HT1080 (cell line): ENCODE measurements at regions not wholly inside any gene's neighbourhood (a gene's known extent, or its start where the extent isn't known, plus 50 kb on each side); places are given as distances from the start of the nearest gene placed in this dataset.

ENCODE experiments used
- DNase-seq: peaks from one replicate; pipeline ENCODE4 v3.0.0-alpha.2; 2015; ENCODE audit warnings: low read depth

DNA sequence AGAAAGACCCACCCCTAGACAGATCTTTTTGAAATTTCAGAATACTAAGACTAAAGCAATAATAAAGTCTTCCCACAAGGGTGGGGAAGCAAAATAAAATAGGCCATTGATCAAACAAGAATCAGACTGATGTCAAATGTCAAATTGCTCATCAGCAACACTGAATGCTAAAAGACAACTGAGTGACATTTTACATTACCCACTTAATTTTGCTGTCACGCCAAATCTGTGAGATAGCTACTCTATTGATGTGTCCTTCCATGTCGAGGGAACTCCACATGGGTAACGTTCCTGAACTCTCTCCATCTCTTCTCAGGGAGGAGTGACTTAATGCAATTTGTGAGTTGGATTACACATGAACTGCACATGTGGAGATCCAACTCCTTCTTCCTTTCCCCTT, 271.7 kb upstream of the CAMK1G start:
- no peak for DNase-seq

DNA sequence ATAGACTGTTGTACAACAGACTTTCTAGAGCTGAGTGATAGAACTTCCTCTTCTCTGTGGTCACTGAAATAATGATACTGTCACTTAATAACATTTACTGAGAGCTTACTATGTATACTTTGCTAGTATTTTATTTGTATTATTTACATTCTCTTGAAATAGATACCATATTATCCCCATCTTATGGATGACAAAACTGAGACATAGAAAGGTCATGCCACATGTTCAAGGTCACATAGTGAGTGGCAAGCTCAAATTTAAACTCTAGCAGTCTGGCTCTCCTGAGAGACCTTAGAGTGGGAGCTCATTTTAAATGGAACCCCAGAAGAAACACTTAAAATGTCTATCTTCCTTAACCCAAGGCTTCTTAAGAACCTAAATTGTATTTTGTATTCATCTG, 266.6 kb upstream of the CAMK1G start:
- DNase-seq = no peak

DNA sequence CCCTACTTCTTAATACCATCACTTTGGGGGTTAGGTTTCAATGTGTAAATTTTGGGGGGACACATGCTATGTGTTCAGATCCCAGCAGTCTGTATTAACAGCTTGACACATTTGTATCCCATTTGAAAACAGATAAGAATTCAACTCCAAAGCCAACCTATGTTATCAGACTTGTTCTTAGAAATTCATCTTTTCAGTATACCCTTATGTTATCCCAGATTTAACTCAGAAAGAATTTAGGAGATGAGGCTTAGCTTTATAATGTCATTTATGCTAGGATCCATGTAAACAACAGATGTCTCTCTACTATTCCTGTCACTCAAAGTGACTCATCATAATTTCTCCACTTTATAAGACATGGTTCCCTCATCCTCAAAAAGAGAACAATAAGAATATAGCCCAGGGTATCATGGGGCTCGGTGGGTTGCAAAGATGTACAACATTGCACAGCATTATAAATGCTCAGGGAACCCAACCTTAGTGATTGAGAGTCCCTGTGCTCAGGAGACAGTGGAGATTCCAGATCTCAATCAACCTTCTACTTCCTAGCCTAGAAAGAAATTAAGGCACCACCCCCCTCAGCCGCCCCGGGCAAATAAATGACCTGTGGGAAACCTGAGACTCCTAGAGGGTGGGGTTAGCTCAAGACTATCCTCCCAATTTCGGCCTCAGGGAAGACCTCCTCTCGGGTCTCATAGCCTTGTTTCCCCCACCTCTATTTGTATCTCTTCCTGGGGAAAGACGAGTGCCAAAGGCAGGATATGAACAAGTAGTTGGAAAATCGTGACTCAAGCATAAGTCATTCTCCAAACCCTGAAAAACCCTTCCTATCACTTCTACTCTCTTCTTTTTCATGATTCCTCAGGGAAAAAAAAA, 265.1 kb upstream of the CAMK1G start:
- DNase-seq = peak; percentile 93

DNA sequence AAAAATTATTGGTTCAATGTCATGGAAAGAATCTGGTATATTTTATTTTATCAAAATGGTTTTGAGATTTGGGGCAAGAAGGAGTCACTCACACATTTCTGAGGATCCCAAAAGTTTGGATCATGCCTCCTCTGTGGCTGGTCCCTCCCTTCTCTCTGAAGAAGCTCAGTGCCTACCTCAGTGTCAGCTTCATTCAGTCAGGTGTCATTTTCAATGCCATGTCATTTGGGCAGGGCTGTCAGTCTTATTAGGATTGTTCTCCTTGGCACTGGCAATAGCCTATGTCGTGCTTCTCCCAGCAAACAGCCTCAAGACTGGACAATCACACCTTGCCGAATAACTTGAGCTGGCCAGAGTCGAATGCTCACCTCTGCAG, 264.5 kb upstream of the CAMK1G start:
- no peak for DNase-seq

DNA sequence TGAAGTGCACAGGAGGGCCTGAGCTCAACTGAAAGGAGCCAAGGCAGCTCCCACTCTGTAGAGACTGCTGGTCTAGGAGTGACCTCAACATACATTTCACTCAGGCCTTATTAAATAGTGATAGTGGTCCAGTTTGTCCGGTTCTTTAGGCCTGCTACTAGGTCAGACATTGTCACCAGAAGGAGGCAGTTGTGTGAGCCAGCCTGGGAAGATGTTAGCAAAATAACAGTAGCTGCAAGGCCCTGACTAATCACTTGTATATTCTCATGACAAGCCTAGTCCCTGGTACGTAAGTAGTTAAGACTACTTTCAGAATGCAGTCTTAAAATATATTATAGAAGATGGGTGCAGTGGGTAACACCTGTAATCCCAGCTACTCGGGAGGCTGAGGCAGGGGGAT, 264.0 kb upstream of the CAMK1G start:
- DNase-seq = peak; percentile 46

DNA sequence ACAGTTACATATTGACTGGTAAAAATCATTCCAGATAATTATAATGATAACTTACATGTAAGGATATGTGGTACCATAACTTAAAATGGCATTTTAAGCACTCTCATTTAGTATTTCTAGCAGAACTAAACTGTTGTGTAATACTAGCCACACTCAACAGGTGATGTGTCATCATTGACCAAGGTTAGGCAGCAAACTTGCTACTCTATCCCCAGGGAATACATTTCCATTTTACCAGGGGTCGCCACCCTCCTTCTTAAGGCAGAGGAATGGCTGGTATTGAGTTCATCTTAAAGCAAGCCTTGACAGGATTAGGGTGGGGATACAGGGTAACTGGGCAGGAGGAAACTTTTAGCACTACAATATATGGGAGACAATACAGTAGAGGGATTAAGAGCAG, 259.8 kb upstream of the CAMK1G start:
- peak; percentile 25 for DNase-seq

DNA sequence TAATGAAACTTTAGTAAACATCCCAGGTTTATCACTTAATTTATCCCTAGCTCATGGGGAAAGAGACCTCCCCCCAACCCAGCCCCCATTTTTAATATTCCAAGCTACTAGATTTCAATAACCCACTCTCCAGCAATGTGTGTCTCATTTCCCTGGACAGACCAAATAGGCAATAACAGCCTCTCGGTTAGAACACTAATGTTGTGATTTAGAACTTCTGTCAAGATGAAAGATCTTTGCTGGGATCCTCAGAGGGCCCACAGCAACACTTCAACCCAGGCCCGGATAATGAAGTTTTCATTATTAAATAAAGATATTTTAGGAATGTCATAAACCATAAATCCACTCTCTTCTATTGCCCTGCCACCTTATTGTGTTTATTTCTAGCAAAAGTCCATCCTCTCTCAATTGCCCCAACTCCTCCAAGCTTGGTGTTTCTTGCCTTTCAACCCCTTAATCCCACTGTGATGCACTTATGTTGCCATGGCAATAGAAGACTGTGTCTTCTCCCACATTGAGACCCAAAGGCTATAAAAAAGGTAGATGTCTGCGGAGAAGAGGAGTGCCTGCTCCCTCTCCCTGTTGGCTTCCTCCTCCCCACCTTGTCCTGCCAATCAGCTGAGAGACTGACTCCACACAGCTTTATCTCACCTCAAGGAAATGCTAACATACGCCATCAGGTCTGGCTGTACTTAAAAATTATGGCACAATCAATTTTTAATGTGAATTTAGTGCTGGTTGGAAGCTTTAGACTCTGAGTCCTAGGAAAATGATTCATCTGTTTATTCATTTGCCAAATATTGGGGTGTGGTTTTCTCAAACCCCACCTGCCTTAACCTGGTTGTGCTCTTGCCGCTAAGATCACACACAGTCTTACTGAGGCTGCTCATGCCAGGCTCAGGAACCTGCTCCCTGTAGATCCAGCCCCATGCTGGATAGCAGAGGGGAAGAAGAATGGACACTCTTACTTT, 258.3 kb upstream of the CAMK1G start:
- DNase-seq = no peak

DNA sequence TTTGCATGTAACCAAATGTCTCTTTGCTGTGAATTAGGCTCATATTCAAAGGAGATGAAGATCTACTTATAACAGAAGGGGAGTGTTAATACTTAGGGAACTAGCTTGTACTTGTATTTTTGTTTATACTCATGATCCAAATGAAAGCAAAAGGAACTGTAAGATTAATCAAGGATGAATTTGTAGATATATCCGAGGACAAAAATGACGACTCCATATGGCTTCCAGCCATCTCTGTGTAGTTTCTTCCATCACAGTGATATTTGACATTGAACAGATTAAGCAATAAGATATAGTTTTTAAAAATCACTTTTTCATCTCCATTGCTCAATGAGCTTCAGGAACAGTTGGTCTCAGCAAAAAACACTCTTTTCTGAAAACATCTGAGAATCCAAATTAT, 257.4 kb upstream of the CAMK1G start:
- no peak for DNase-seq

DNA sequence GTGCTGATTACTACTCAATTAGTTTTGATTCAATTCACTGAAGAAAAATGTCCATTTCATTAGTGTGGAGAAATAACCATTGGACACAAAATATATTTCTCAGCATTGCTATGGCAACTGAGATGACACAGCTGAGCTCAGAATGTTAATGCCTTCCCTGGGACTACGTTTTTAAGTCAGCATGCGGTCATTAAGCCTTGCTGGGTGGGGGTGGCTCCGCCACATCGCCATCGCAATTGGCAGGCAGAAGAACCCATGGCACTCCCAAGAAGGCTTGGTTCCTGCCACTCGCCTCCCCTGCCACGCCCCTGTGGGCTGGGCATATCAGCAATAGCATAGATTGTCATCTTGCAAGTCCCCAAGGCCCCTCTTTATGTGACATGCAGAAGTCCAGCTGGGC, 256.7 kb upstream of the CAMK1G start:
- no peak for DNase-seq

DNA sequence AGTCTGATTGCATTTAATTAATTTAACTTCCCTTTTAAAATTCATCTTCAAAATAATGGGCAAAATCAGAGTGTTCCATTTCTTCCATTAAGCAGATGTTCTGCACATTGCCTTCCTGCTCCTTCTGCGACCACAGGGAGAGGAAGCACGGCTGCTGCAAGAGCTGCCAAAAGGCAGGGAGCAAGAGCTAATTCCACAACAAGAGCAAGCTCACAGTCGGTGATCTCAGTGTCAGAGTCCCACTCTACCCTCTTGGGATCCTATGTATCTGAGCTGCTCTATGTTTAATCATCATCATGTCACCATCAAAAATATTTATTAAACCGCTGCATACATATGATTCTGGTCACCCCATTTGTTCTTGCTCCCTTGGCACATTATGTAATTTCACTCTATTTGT, 255.3 kb upstream of the CAMK1G start:
- DNase-seq = no peak

DNA sequence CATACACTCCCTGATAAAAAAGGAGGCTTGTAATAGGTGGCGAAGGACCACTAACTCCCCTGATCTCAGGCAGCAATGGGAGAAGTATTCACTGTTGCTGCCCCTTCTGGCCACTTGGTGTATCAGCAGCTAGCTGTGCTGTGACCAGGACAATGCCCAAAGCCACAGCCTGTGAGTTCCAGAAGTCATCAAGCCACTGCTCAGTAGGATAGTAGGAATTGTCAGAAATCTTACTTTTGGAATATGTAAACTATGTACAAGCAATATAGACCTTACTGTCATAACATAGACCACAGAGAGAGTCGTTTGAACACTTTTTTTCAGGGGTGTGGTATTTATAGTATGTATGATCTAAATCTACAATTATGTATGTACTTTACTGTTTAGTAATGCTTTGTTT, 248.3 kb upstream of the CAMK1G start:
- DNase-seq = peak; percentile 28

DNA sequence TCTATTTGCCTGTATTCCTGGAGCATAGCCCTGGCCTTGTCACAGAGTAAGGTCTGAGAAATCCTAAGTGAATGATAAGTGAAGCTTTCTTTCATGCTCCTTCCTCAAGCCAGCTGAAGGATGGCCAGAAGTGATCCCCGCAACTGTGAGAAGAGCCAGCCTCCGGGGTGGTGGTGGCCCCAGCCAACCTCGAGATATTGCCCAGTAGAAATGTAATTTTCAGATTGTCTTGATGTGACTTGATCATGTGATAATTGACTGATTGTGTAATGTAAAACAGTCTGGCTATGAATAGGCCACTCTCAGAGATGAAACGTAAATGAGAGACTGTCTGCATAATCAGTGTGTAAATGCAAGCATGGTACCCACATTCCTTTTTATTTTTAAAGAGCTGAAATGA, 242.4 kb upstream of the CAMK1G start:
- DNase-seq = no peak

DNA sequence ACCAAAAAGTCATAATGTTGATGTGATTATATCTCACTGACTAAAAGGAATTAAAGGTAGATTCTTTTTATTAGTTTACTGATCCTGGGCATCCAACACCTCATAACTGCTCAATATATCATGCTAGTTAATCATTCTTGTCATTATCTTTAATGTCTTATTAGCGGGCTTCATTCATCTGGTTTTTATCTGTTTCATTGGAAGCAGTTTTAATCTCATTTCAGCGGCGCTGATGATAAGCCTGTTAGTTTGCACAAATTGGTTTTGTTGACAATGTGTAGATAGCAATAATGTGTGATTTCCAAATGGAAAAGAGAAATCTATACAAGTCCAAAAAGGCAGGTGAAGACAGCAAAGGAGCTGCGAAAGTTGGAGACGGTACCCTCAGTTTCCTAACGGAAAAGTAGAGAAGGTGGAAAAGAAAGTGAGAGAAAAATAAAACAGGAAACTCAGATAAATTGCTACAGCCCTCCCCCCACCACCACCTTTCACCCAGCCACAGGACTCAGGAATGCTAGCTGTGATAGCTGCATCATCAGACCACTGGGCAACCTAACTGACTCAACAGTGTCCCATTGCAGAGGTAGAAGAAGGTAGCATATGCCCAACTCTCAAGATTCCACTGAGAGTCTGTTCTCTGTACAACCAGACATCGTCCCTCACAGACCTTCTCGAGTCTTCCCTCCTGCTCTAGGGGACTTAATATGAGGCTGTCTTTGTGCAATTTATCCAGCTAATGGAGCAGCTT, 241.7 kb upstream of the CAMK1G start:
- no peak for DNase-seq

DNA sequence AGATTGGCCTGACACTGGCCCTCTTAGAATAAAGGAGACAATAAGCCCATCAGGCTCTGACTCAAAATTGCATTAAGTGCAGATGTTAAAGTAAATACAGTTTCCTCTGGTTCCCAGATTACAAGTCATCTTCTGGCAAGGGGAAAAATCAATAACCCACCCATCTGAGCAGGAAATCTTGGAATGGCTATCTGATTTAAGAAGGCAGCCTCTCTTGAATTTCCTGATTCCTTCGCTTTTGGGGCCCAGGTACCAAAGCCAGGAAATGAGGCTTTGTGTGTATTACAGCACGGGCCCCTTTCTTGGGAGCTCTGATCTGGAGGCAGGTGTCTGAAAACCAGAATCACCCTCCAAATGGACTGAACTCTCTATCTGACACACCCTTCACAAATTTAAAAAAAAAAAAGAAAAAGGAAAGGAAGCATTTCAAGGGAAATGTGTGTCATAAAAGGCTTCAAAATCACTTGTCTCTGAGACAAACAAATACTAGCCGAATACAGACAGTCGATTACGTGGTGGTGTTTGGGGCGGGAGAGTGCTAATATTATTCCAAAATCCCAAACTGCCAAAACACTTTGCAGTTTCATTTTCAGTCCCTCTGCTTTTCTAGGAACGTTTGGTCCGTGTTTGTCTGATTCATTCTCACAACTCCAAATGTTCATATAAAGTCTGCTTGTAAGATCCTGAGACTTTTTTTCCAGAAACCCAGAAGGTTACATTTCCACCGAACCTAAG, 240.9 kb upstream of the CAMK1G start:
- no peak for DNase-seq

DNA sequence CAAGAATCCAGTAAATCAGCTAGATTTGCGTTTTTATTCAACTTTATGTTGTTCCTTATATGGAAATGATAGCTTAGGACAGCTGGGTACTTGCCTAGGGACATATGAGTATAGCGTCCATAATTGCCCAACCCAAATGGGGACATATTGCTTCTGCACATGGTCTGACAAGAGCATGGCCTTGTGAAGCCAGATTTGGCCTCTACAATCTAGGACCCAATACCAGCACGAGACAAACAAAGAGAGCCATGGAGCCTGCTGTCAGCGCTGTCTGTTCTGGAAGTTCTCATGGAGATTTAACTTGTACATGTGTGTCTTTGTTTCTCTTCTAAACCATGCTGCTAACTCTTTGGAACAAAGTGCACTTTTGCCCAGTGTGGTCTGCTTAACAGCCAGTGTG, 240.0 kb upstream of the CAMK1G start:
- no peak for DNase-seq

DNA sequence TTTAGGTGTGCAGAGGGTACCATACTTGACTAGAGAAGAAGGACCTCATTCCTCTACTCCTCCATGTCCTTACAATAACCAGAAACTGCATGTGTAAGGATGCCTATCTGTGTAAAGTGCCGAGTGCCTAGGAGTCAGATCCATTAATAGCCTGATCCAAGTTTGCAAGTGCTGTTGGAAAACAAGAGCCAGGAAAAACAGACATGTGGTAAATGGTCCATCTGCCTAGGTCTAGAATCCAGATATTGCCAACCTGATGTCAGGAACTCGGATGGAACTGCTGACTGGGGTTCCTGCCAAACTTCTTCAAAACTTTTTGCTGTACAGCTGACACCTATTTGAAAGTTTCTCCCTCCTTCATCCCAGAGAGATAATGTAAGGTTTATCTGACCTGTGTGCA, 239.4 kb upstream of the CAMK1G start:
- DNase-seq = no peak

DNA sequence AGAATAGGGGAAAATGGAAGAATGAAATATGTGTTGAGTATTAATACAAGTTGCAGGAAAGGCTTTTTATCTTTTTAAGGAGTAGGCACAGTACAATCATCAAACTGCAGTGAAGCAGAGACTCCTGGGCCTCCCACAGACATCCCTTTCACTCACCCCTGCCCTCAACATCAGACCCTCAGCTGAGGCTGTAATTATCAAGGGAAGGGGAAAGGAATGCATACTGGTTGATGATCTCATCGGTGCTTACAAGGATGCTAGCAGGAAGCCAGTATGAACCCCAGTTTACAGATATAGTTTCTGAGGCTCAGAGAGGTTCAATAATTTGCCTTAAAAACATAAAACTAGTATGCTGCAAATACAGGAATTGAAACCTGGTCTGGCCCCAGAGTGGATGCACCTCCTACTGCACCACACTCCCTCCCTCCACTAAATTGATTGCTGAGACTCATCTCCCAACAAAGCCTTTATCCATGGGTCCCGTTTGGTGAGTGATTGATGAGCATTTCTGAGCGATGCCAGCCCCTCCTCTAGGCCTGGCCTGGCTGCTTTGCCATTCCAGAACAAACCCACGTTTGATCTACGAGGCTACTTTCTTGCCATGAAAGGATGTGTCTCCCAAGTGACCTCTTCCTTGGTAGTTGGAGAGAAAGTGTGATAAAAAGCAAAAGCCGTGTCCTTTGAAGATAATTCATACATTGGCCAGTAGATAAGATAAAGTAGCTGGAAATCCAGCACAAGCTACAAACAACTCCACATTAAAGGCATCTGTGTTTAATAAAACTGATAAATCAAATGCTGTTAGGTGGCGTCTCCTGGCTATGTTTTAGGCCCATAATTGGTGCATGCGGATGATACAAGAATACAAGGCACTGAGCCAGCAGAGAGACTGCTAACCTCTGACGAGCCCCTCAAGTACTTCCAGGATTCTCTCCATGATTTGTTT, 233.9 kb upstream of the CAMK1G start:
- peak; percentile 62 for DNase-seq

DNA sequence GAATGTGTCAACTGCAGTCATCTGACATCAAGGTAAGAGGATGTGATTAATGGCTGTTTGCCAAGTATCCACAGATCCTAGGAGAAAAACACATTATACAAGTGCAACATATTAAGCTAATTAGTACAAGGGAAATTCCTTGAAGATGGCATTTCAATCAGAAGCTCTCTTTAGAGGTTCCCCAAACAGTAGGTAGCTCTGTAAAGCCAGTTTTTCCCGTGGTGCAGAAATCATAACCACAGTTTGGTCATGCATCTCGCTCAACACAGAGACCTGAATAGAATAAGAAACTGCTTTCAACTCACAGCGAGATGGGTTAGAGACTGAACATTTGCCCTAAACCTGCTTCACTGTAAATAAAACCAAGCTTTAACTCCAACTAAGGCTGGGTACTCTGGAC, 230.5 kb upstream of the CAMK1G start:
- no peak for DNase-seq

DNA sequence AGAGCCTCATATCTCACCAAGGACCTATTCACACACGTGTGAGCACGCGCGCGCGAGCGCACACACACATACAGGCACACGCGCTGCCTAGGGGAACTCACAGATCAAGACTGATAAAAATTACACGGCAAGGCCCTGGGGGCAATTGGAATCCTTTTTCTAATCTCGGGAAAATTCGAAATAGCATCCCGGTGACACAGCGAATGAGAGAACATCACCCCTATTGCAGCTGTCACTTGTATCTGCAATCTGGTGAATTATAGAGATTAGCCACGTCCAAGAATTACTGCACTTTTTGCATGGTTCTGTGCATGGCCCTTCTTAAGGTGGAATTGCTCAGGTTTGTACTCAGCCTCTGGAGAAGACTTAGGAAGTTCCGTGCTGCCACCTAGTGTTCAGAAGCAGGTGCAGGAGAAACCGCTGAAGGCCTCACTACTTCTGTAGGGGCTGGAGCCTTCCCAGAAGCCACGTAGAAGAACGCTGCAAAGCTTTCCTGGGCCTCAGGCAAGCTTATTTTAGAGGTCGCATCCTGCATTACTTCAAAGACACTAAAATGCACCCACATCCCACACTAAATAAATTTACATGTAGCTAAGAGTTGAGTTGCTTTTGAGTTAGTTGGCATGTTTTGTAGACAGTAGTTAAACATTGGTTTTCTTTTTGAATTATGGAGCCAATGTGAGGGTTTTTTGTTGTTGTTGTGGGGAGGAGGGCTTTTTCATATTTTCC, 229.2 kb upstream of the CAMK1G start:
- DNase-seq = peak; percentile 89
